Subcutaneous abdominal adipose tissue (tissue), 5 donors: ENCODE measurements at regions not wholly inside any gene's neighbourhood (a gene's known extent, or its start where the extent isn't known, plus 50 kb on each side); places are given as distances from the start of the nearest gene placed in this dataset.
A peak's percentile ranks its signal among the peaks of the same experiment; 100 is the strongest.

Experiments
- H3K27ac ChIP-seq: one replicate; pipeline ENCODE4 v1.7.0; 2013; ENCODE audit warnings: low read depth, mild to moderate bottlenecking, inconsistent platforms, low read length, moderate library complexity
- H3K27me3 ChIP-seq, 5 donors: one replicate each; pipeline ENCODE4 v1.7.0; 2013; ENCODE audit warnings: low read length in 5 of 5, inconsistent platforms in 1 of 5; ENCODE audit not compliant: control insufficient read depth in 5 of 5, insufficient read depth in 4 of 5
- H3K36me3 ChIP-seq, 5 donors: one replicate each; pipeline ENCODE4 v1.7.0; 2013; ENCODE audit warnings: low read length in 5 of 5; ENCODE audit not compliant: control insufficient read depth in 5 of 5, insufficient read depth in 5 of 5
- H3K4me1 ChIP-seq, 5 donors: one replicate each; pipeline ENCODE4 v1.7.0; 2013; ENCODE audit warnings: low read length in 5 of 5, mild to moderate bottlenecking in 3 of 5, moderate library complexity in 1 of 5; ENCODE audit not compliant: control insufficient read depth in 5 of 5, insufficient read depth in 5 of 5
- H3K4me3 ChIP-seq, 5 donors: one replicate each; pipeline ENCODE4 v1.7.0; 2013; ENCODE audit warnings: low read length in 5 of 5, low read depth in 1 of 5
- H3K9ac ChIP-seq, 5 donors: one replicate each; pipeline ENCODE4 v1.7.0; 2013; ENCODE audit warnings: low read length in 5 of 5, mild to moderate bottlenecking in 4 of 5, moderate library complexity in 3 of 5
- H3K9me3 ChIP-seq, 5 donors: one replicate each; pipeline ENCODE4 v1.7.0; 2013; ENCODE audit warnings: low read length in 5 of 5; ENCODE audit not compliant: control insufficient read depth in 5 of 5
- donor health status: healthy.
- donor health status: healthy.
- donor health status: healthy.
- donor health status: healthy.
- donor health status: healthy.

DNA sequence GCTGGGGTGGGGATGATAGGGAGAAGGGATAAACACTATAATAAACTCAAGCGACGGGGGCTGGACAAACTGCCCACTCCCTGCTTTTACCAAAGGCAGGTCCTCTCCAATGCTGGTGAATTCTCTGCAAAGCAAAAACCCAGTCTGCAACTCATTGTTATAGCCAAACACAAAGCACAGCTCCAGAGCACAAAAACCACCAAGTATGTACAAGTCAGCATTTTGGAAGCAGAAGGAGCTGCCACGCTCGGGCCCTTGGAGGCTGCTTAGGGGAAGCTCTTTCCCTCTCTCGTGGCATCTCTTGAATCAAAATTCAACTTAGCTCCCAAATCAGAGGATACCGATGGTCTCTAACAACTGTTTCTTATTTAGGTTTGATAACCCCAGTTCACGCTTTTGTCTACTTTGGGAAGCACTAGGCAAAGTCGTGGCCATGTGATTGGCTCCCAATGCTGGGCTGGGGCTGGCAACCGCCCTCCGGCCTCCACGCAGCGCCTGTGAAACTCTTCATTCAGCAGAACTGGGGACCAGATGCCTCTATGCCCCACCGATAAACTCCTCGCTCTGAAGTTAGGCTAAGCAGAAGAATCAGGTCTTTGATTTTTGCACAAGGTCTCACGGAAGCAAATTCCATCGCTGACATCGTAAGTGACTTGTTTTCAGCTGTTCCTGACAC is 158.5 kb upstream of the FOXN3 start:
- no peak overlapping the region for H3K4me3 ChIP-seq
- H3K36me3 ChIP-seq = peaks cover 0 to 4% (median 0%) of the 10 kb centered on the region in 5 donors
- H3K27me3 ChIP-seq = no peaks in the 10 kb centered on the region
- no peaks in the 10 kb centered on the region for H3K9me3 ChIP-seq
- H3K4me1 ChIP-seq = peaks cover 4 to 35% (median 23%) of the 10 kb centered on the region in 5 donors
- no peak overlapping the region for H3K27ac ChIP-seq
- H3K9ac ChIP-seq = no peak overlapping the region

GRCh38 chr14:89574420-89574819 is 157.4 kb upstream of the FOXN3 start:
- H3K4me3 ChIP-seq = no peak overlapping the region
- H3K27ac ChIP-seq = no peak overlapping the region
- peaks cover 4 to 38% (median 23%) of the 10 kb centered on the region in 5 donors for H3K4me1 ChIP-seq
- H3K9me3 ChIP-seq = no peaks in the 10 kb centered on the region
- no peaks in the 10 kb centered on the region for H3K27me3 ChIP-seq
- H3K36me3 ChIP-seq = peaks cover 0 to 4% (median 0%) of the 10 kb centered on the region in 5 donors
- no peak overlapping the region for H3K9ac ChIP-seq

GRCh38 chr14:89573399-89573657 is 156.3 kb upstream of the FOXN3 start:
- H3K9me3 ChIP-seq = no peaks in the 10 kb centered on the region
- H3K27me3 ChIP-seq = no peaks in the 10 kb centered on the region
- H3K27ac ChIP-seq = no peak overlapping the region
- peaks cover 0 to 4% (median 0%) of the 10 kb centered on the region in 5 donors for H3K36me3 ChIP-seq
- H3K4me3 ChIP-seq = no peak overlapping the region
- peaks cover 4 to 36% (median 23%) of the 10 kb centered on the region in 5 donors for H3K4me1 ChIP-seq
- no peak overlapping the region for H3K9ac ChIP-seq

GRCh38 chr14:89572596-89573398 is 155.8 kb upstream of the FOXN3 start:
- H3K27me3 ChIP-seq = no peaks in the 10 kb centered on the region
- no peak overlapping the region for H3K27ac ChIP-seq
- H3K36me3 ChIP-seq = peaks cover 0 to 4% (median 0%) of the 10 kb centered on the region in 5 donors
- no peak overlapping the region for H3K9ac ChIP-seq
- H3K9me3 ChIP-seq = no peaks in the 10 kb centered on the region
- H3K4me1 ChIP-seq = peaks cover 4 to 33% (median 21%) of the 10 kb centered on the region in 5 donors
- peak overlapping the region in 1 of 5 donors; percentile 2 for H3K4me3 ChIP-seq

DNA sequence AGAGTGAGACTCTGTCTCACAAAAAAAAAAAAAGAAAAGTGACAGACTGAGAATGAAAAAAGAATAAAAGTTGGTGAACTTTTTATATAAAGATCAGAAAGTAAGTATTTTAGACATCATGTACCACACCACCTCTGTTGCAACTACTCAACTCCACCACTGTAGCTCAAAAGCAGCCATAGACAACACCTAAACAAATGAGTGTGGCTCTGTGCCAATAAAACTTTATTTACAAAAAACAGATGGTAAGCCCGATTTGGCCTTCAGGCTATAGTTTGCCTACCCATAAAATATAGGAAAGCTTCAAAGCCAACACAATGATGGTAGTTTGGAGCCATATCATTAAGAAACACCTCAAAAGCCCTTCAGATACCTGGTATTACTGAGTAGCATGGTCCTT is 154.5 kb upstream of the FOXN3 start:
- Histone ChIP-seq H3K27me3 (no peaks in the 10 kb centered on the region), H3K4me3 (no peak overlapping the region), H3K4me1 (peaks cover 4 to 33% (median 21%) of the 10 kb centered on the region in 5 donors), H3K9ac (no peak overlapping the region), H3K36me3 (no peaks in the 10 kb centered on the region), H3K9me3 (no peaks in the 10 kb centered on the region), H3K27ac (no peak overlapping the region)

DNA sequence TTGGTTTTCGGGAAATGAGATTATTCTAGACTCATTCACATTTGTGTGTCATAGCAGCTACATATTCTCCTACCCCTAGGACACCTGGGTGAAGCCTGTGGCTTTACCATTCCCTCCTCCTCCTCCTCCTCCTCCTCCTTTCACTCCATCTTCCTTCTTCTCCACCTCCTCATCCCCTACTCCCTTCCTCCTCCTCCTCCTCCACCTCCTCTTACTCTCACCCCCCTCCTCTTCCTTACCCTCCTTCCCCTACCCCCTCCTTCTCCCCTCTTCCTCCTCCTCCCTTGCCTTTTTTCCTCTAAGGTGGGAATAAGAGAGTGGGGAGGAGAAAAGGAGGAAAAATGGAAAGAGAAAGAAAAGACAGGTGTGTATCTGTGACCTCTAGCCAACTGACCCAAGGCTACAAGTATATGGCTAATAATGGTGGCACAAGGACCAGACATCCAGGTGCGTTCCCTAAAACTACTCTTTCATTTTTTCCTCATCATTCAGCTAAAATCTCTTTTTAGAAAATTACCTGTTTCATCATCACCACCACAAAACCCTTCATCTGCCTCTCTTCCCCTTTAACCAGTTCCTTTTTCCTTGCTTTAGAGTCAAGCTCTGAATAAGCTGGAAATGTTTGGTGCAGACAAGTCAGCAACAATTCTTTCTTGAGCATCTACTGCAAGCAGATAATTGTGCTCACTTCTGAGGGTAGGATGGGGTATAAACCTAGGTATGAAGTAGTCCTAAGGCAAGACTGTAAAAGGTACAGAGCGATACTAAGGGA is 149.8 kb upstream of the FOXN3 start:
- Histone ChIP-seq H3K4me1 (peaks cover 0 to 26% (median 7%) of the 10 kb centered on the region in 5 donors), H3K27ac (no peak overlapping the region), H3K9ac (no peak overlapping the region), H3K36me3 (no peaks in the 10 kb centered on the region), H3K9me3 (no peaks in the 10 kb centered on the region), H3K4me3 (no peak overlapping the region), H3K27me3 (no peaks in the 10 kb centered on the region)

- no peaks in the 10 kb centered on the region for H3K9me3 ChIP-seq
- H3K9ac ChIP-seq = no peak overlapping the region
- H3K27ac ChIP-seq = no peak overlapping the region
- no peaks in the 10 kb centered on the region for H3K36me3 ChIP-seq
- no peak overlapping the region for H3K4me3 ChIP-seq
- H3K4me1 ChIP-seq = peaks cover 0 to 26% (median 7%) of the 10 kb centered on the region in 5 donors
- no peaks in the 10 kb centered on the region for H3K27me3 ChIP-seq
These were observed 149.1 kb upstream of the FOXN3 start for GRCh38 chr14:89566180-89566579.

GRCh38 chr14:89565607-89566006 is 148.6 kb upstream of the FOXN3 start:
- H3K27me3 ChIP-seq = no peaks in the 10 kb centered on the region
- no peak overlapping the region for H3K9ac ChIP-seq
- H3K36me3 ChIP-seq = peaks cover 0 to 4% (median 0%) of the 10 kb centered on the region in 5 donors
- H3K4me3 ChIP-seq = no peak overlapping the region
- H3K9me3 ChIP-seq = no peaks in the 10 kb centered on the region
- no peak overlapping the region for H3K27ac ChIP-seq
- H3K4me1 ChIP-seq = peaks cover 0 to 26% (median 7%) of the 10 kb centered on the region in 5 donors

GRCh38 chr14:89564989-89565388 is 148.0 kb upstream of the FOXN3 start:
- Histone ChIP-seq H3K9ac (no peak overlapping the region), H3K4me1 (peaks cover 0 to 26% (median 7%) of the 10 kb centered on the region in 5 donors), H3K9me3 (no peaks in the 10 kb centered on the region), H3K27ac (peak overlapping the region; percentile 44), H3K4me3 (peak overlapping the region in 1 of 5 donors; percentile 16), H3K36me3 (peaks cover 0 to 5% (median 0%) of the 10 kb centered on the region in 5 donors), H3K27me3 (no peaks in the 10 kb centered on the region)
